SK-N-SH treated with all-trans-retinoic acid at 6 μM for 48 hours (cell line): ENCODE measurements at regions not wholly inside any gene's neighbourhood (a gene's known extent, or its start where the extent isn't known, plus 50 kb on each side); places are given as distances from the start of the nearest gene placed in this dataset.

Experiments
- ATAC-seq: fragments of 200-7000 bp; cut with Tn5 transposase; 3 replicates; pipeline ENCODE4 v1.9.1; 2020; ENCODE audit warnings: mild to moderate bottlenecking, moderate library complexity
- BACH2 ChIP-seq: fragments of 250-450 bp; sonication (Bioruptor Pico); IDR thresholded peaks from 2 replicates; pipeline ENCODE4 v1.9.0; 2021; ENCODE audit warnings: mild to moderate bottlenecking, borderline replicate concordance
- CSDC2 ChIP-seq: fragments of 250-450 bp; sonication (Bioruptor Pico); IDR thresholded peaks from 2 replicates; pipeline ENCODE4 v1.5.0; 2020; ENCODE audit warnings: mild to moderate bottlenecking, moderate library complexity
- ESRRG ChIP-seq: fragments of 250-450 bp; sonication (Bioruptor Pico); IDR thresholded peaks from 2 replicates; pipeline ENCODE4 v1.6.1; 2021; ENCODE audit warnings: mild to moderate bottlenecking
- GLIS3 ChIP-seq: fragments of 250-450 bp; sonication (Bioruptor Pico); IDR thresholded peaks from 2 replicates; pipeline ENCODE4 v1.5.0; 2020; ENCODE audit warnings: mild to moderate bottlenecking, moderate library complexity
- ISL1 ChIP-seq: fragments of 250-450 bp; sonication (Bioruptor Pico); IDR thresholded peaks from 2 replicates; pipeline ENCODE4 v2.1.2; 2022; ENCODE audit warnings: mild to moderate bottlenecking, moderate library complexity
- OSR1 ChIP-seq: fragments of 250-450 bp; sonication (Bioruptor Pico); IDR thresholded peaks from 2 replicates; pipeline ENCODE4 v1.8.0; 2022; ENCODE audit warnings: moderate library complexity, mild to moderate bottlenecking, inconsistent platforms
- PPARA ChIP-seq: fragments of 250-450 bp; sonication (Bioruptor Pico); IDR thresholded peaks from 2 replicates; pipeline ENCODE4 v1.5.0; 2020; ENCODE audit warnings: mild to moderate bottlenecking, borderline replicate concordance
- RARB ChIP-seq: fragments of 250-450 bp; sonication (Bioruptor Pico); IDR thresholded peaks from 2 replicates; pipeline ENCODE4 v1.8.0; 2021; ENCODE audit warnings: mild to moderate bottlenecking, moderate library complexity
- SNAI2 ChIP-seq: fragments of 250-450 bp; sonication (Bioruptor Pico); IDR thresholded peaks from 2 replicates; pipeline ENCODE4 v1.5.0; 2020; ENCODE audit warnings: mild to moderate bottlenecking, moderate library complexity
- TCF4 ChIP-seq: fragments of 250-450 bp; sonication (Bioruptor Pico); IDR thresholded peaks from 2 replicates; pipeline ENCODE4 v1.8.0; 2021; ENCODE audit warnings: mild to moderate bottlenecking, moderate library complexity, borderline replicate concordance
- TOX ChIP-seq: fragments of 250-450 bp; sonication (Bioruptor Pico); IDR thresholded peaks from 2 replicates; pipeline ENCODE4 v1.8.0; 2021; ENCODE audit warnings: mild to moderate bottlenecking, moderate library complexity, borderline replicate concordance
- ZC3H10 ChIP-seq: fragments of 250-450 bp; sonication (Bioruptor Pico); IDR thresholded peaks from 2 replicates; pipeline ENCODE4 v1.5.1; 2021; ENCODE audit warnings: mild to moderate bottlenecking, moderate library complexity
- ZFP3 ChIP-seq: fragments of 250-450 bp; sonication (Bioruptor Pico); IDR thresholded peaks from 2 replicates; pipeline ENCODE4 v1.5.0; 2020; ENCODE audit warnings: mild to moderate bottlenecking, moderate library complexity
- ZFP30 ChIP-seq: fragments of 450-650 bp; formaldehyde crosslinking; IDR thresholded peaks from 2 replicates; pipeline ENCODE4 v1.5.0; 2022; ENCODE audit warnings: mild to moderate bottlenecking, moderate library complexity
- ZNF565 ChIP-seq: fragments of 450-650 bp; formaldehyde crosslinking; conservative IDR thresholded peaks from 2 replicates; pipeline ENCODE4 v1.5.0; 2020; ENCODE audit warnings: low read depth, mild to moderate bottlenecking, moderate library complexity
- ZNF70 ChIP-seq: fragments of 450-650 bp; formaldehyde crosslinking; IDR thresholded peaks from 2 replicates; pipeline ENCODE4 v1.5.0; 2020; ENCODE audit warnings: mild to moderate bottlenecking, moderate library complexity
- TF ChIP-seq, protein P1 (sequence below): fragments of 250-450 bp; sonication (Bioruptor Pico); IDR thresholded peaks from 2 replicates; pipeline ENCODE4 v1.5.1; 2021; ENCODE audit warnings: mild to moderate bottlenecking, moderate library complexity
- TF ChIP-seq, protein P2 (sequence below): fragments of 250-450 bp; sonication (Bioruptor Pico); IDR thresholded peaks from 2 replicates; pipeline ENCODE4 v1.8.0; 2021; ENCODE audit warnings: low read depth, mild to moderate bottlenecking, moderate library complexity, borderline replicate concordance
- TF ChIP-seq, protein P3 (sequence below): fragments of 250-450 bp; sonication (Bioruptor Pico); IDR thresholded peaks from 2 replicates; pipeline ENCODE4 v1.5.0; 2020; ENCODE audit warnings: mild to moderate bottlenecking, moderate library complexity
- TF ChIP-seq, protein P4 (sequence below): fragments of 250-450 bp; sonication (Bioruptor Pico); IDR thresholded peaks from 2 replicates; pipeline ENCODE4 v1.5.1; 2020; ENCODE audit warnings: low read depth, mild to moderate bottlenecking, moderate library complexity

DNA sequence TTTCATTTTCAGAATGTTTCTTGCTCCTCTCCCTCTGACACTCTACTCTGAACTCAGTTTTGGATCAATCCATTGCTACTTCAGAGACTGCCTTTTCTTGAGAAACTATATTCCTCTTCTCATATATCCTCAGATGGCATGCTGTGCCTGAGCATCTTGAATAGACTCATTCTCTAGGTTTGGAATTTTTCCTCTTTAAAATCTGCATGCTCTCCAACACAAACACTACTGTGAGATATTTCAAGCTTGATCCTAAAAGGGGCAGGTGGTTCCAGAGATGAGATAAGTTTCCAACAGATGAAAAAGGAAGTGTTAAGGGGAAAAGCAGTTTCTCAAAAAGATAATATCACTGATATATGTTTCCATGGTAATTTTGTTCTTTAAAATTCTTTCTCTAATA, 742.2 kb upstream of the EPHA6 start:
- TF ChIP-seq RARB (CRISPR knock-in tag) (no peak), OSR1 (CRISPR knock-in tag) (no peak), ZNF70 (CRISPR knock-in tag) (no peak), PPARA (CRISPR knock-in tag) (no peak), SNAI2 (CRISPR knock-in tag) (no peak), TCF4 (no peak)
- TF ChIP-seq, protein P1, sequence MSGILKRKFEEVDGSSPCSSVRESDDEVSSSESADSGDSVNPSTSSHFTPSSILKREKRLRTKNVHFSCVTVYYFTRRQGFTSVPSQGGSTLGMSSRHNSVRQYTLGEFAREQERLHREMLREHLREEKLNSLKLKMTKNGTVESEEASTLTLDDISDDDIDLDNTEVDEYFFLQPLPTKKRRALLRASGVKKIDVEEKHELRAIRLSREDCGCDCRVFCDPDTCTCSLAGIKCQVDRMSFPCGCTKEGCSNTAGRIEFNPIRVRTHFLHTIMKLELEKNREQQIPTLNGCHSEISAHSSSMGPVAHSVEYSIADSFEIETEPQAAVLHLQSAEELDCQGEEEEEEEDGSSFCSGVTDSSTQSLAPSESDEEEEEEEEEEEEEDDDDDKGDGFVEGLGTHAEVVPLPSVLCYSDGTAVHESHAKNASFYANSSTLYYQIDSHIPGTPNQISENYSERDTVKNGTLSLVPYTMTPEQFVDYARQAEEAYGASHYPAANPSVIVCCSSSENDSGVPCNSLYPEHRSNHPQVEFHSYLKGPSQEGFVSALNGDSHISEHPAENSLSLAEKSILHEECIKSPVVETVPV, result no peak
- TF ChIP-seq, protein P2, sequence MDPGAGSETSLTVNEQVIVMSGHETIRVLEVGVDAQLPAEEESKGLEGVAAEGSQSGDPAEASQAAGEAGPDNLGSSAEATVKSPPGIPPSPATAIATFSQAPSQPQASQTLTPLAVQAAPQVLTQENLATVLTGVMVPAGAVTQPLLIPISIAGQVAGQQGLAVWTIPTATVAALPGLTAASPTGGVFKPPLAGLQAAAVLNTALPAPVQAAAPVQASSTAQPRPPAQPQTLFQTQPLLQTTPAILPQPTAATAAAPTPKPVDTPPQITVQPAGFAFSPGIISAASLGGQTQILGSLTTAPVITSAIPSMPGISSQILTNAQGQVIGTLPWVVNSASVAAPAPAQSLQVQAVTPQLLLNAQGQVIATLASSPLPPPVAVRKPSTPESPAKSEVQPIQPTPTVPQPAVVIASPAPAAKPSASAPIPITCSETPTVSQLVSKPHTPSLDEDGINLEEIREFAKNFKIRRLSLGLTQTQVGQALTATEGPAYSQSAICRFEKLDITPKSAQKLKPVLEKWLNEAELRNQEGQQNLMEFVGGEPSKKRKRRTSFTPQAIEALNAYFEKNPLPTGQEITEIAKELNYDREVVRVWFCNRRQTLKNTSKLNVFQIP (CRISPR knock-in tag), result no peak

DNA sequence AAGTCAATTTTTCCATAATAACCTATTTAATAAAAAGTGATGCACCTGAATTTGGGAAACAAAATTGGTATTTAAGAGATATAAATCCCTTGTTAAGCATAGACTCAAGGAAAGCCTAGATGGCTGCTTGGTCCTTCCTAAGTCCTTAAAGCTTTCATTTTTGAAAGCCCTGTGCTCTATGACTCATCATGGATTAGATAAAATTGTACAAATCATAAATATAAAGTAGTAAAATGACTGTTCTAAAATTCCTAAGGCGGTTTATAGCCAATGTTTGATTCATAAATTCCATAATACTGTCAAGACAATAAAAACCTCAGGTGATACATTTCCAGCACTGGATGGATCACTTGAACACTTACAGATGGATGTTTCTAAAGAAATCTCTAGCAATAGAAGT, 730.8 kb upstream of the EPHA6 start:
- TF ChIP-seq TOX (CRISPR knock-in tag) (no peak), PPARA (CRISPR knock-in tag) (no peak), ZC3H10 (CRISPR knock-in tag) (no peak), ISL1 (CRISPR knock-in tag) (no peak), GLIS3 (CRISPR knock-in tag) (no peak), BACH2 (CRISPR knock-in tag) (no peak), OSR1 (CRISPR knock-in tag) (no peak), ESRRG (CRISPR knock-in tag) (no peak), RARB (CRISPR knock-in tag) (no peak), TCF4 (no peak)
- TF ChIP-seq, protein P3, sequence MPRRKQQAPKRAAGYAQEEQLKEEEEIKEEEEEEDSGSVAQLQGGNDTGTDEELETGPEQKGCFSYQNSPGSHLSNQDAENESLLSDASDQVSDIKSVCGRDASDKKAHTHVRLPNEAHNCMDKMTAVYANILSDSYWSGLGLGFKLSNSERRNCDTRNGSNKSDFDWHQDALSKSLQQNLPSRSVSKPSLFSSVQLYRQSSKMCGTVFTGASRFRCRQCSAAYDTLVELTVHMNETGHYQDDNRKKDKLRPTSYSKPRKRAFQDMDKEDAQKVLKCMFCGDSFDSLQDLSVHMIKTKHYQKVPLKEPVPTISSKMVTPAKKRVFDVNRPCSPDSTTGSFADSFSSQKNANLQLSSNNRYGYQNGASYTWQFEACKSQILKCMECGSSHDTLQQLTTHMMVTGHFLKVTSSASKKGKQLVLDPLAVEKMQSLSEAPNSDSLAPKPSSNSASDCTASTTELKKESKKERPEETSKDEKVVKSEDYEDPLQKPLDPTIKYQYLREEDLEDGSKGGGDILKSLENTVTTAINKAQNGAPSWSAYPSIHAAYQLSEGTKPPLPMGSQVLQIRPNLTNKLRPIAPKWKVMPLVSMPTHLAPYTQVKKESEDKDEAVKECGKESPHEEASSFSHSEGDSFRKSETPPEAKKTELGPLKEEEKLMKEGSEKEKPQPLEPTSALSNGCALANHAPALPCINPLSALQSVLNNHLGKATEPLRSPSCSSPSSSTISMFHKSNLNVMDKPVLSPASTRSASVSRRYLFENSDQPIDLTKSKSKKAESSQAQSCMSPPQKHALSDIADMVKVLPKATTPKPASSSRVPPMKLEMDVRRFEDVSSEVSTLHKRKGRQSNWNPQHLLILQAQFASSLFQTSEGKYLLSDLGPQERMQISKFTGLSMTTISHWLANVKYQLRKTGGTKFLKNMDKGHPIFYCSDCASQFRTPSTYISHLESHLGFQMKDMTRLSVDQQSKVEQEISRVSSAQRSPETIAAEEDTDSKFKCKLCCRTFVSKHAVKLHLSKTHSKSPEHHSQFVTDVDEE (CRISPR knock-in tag), result no peak
- TF ChIP-seq, protein P1, result no peak
- TF ChIP-seq, protein P2 (CRISPR knock-in tag), result no peak
- TF ChIP-seq, all 23 proteins: peak for 0
- no peak for ATAC-seq

More for the DNA sequence above, 742.2 kb upstream of the EPHA6 start:
- no peak for ATAC-seq

DNA sequence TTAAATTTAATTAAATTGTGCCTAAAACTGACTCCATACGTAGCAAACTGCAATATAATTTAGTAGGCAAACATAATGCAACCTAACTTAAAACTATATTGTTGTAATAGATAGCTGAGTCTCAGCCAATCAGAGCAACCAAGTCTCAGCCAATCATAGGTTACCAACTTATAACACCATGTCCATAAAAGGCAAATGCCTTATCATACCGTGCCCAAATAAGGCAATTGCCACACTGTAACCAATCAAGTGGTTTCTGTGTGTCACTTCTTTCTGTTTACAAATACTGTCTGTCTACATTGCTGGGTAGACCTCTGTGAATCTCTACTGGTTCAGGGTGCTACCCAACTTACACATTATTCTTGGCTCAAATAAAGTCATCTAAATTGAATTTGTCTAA, 728.4 kb upstream of the EPHA6 start:
- no peak for ATAC-seq
- TF ChIP-seq ZFP30 (CRISPR knock-in tag) (no peak), ZNF565 (CRISPR knock-in tag) (no peak), TOX (CRISPR knock-in tag) (no peak), SNAI2 (CRISPR knock-in tag) (no peak), ISL1 (CRISPR knock-in tag) (no peak)

DNA sequence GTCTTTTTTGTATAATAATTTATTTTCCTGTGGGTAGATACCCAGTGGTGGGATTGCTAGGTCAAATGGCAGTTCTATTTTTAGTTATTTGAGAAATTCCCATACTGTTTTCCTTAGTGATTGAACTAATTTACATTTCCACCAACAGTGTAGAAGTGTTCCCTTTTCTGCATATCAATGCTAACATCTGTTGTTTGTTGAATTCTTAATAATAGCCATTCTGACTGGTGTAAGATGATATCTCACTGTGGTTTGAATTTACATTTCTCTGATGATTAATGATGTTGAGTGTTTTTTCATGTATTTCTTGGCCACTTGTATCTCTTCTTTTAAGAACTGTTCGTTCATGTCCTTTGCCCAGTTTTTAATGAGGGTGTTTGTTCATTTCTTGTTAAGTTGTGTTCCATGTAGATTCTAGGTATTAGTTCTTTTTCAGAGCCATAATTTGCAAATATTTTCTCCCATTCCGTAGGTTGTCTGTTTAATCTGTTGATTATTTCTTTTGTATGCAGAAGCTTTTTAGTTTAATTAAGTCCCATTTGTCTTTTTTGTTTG, 713.3 kb upstream of the EPHA6 start:
- no peak for ATAC-seq
- no peak for TF ChIP-seq RARB (CRISPR knock-in tag)
- TF ChIP-seq, protein P1, result no peak
- no peak for TF ChIP-seq BACH2 (CRISPR knock-in tag)
- TF ChIP-seq ISL1 (CRISPR knock-in tag), result no peak
- TF ChIP-seq ZNF70 (CRISPR knock-in tag), result no peak
- no peak for TF ChIP-seq OSR1 (CRISPR knock-in tag)
- TF ChIP-seq, protein P2 (CRISPR knock-in tag), result no peak
- no peak for TF ChIP-seq CSDC2 (CRISPR knock-in tag)
- TF ChIP-seq ESRRG (CRISPR knock-in tag), result no peak
- no peak for TF ChIP-seq TCF4
- no peak for TF ChIP-seq GLIS3 (CRISPR knock-in tag)
- no peak for TF ChIP-seq ZFP3 (CRISPR knock-in tag)
- TF ChIP-seq TOX (CRISPR knock-in tag), result no peak
- TF ChIP-seq SNAI2 (CRISPR knock-in tag), result no peak
- TF ChIP-seq, protein P4, sequence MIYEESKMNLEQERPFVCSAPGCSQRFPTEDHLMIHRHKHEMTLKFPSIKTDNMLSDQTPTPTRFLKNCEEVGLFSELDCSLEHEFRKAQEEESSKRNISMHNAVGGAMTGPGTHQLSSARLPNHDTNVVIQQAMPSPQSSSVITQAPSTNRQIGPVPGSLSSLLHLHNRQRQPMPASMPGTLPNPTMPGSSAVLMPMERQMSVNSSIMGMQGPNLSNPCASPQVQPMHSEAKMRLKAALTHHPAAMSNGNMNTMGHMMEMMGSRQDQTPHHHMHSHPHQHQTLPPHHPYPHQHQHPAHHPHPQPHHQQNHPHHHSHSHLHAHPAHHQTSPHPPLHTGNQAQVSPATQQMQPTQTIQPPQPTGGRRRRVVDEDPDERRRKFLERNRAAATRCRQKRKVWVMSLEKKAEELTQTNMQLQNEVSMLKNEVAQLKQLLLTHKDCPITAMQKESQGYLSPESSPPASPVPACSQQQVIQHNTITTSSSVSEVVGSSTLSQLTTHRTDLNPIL (CRISPR knock-in tag), result no peak
- TF ChIP-seq ZC3H10 (CRISPR knock-in tag), result no peak
